ENCODE measurements at regions not wholly inside any gene's neighbourhood (a gene's known extent, or its start where the extent isn't known, plus 50 kb on each side); places are given as distances from the start of the nearest gene placed in this dataset.

DNA sequence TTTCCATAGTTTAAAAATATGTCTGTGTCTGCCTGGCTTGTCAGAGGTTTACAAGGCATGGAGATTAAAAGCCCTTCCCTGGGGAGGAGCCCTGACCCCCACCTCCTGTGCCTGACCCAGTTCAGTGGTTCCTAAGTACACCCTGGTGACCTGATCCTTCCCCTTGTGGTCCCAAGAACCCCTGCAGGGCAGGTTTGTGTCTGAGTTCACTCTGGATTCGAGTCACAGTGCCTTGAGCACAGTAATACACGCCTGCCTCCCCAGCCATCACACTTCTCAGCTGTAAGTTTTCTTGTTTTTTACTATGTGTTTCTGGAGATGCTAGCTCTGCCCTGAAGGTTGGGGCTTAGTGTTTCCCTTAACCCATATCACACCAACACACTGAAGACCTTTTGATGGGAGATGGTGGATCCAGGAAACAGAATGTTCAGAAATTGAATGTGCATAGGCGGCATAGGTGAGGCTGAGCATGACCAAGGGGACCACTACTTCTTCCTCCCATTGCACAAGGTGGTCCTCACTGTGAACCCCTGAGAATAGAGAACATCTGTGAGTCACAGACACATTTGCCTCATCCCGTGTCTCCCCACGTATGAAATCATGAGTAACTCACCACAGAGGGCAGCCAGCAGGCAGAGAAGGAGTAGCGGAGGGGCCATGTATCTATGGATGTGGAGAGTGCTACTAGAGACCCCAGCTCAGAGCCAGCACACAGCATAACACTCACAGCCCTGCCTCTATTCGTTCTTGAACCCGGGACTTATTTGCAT, 962.9 kb downstream of the TMEM121 start:
- Histone ChIP-seq H3K9ac (ENCODE audit: low read length) (no peak overlapping the region), H3K4me3 (ENCODE audit: low read length) (no peak overlapping the region), H3K4me1 (ENCODE audit: control insufficient read depth, insufficient read depth, low read length) (no peaks in the 10 kb centered on the region), H3K27me3 (ENCODE audit: control insufficient read depth, insufficient read depth, low read length) (no peaks in the 10 kb centered on the region), H3K36me3 (ENCODE audit: control insufficient read depth, insufficient read depth, low read length) (no peaks in the 10 kb centered on the region), H3K9me3 (ENCODE audit: control insufficient read depth, low read length) (no peaks in the 10 kb centered on the region)

DNA sequence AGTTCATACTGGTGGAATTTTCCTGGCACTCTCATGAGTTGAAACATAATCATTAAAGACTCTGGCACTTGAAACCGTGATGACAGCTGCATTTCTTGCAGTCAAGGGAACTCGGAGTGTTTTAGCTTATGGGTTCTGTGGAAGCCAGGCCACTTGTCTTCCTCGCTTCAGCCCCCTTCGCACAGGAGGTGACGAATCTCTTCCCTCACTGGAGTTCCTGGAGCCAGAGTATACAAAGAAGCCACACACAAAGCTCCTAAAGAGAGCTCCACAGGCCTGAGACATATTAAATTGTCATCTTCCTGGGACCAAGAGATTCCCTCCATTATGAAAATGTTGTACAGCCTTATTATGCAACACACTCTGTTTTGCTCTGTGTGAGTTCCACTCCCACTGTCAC, 964.1 kb downstream of the TMEM121 start:
- no peaks in the 10 kb centered on the region for H3K9me3 ChIP-seq (ENCODE audit: control insufficient read depth, low read length)
- H3K36me3 ChIP-seq (ENCODE audit: control insufficient read depth, insufficient read depth, low read length) = no peaks in the 10 kb centered on the region
- no peak overlapping the region for H3K9ac ChIP-seq (ENCODE audit: low read length)
- H3K4me3 ChIP-seq (ENCODE audit: low read length) = no peak overlapping the region
- H3K27me3 ChIP-seq (ENCODE audit: control insufficient read depth, insufficient read depth, low read length) = no peaks in the 10 kb centered on the region
- no peaks in the 10 kb centered on the region for H3K4me1 ChIP-seq (ENCODE audit: control insufficient read depth, insufficient read depth, low read length)

DNA sequence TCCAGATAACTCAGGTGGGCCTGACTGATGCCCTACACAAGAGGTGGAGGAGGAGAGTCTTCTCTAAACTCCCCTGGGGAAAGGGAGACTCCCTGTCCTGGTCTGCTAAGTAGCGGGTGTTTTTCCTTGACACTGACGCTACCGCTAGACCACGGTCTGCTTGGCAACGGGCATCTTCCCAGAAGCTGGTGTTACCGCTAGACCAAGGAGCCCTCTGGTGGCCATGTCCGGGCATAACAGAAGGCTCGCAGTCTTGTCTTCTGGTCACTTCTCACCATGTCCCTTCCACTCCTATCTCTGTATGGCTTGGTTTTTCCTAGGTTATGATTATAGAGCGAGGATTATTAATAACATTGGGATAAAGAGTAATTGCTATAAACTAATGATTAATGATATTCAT, 965.5 kb downstream of the TMEM121 start:
- Histone ChIP-seq H3K27me3 (ENCODE audit: control insufficient read depth, insufficient read depth, low read length) (no peaks in the 10 kb centered on the region), H3K4me1 (ENCODE audit: control insufficient read depth, insufficient read depth, low read length) (no peaks in the 10 kb centered on the region), H3K9me3 (ENCODE audit: control insufficient read depth, low read length) (no peaks in the 10 kb centered on the region), H3K36me3 (ENCODE audit: control insufficient read depth, insufficient read depth, low read length) (no peaks in the 10 kb centered on the region), H3K4me3 (ENCODE audit: low read length) (no peak overlapping the region), H3K9ac (ENCODE audit: low read length) (no peak overlapping the region)

DNA sequence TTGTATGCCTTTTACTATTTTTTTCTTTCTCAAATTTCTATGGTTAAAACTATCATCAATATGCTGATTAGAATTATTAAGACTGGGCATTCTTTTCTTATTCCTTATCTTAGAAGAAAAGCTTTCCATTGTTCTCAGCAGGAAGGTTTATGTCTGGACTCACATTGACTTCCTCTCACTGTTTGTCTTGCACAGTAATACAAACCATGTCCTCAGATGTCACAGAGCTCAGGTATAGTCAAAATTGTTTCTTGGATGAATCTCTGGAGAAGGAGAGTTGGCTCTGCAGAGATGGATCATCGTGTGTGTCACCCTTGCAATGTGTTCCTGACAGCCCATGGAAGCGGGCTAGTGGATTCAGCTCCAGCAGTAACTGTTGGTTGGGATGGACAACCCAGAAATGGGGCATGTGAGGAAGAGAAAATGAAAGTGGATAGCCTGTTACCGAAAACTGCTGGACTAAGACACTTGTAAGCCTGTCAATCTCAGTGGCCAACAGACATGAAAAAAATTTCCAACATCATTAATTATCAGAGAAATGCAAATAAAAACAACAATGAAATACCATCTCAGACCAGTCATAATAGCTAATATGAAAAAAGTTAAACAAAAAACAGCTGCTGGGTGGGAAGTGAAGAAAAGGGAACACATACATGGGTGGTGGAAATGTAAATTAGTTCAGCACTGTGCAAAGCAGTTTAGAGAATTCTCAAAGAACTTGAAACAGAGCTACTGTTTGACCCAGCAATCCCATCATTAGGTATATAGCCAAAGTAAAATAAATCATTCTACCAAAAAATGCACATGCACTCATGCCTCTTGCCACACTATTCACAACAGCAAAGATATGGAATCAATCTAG, 967.8 kb downstream of the TMEM121 start:
- no peaks in the 10 kb centered on the region for H3K9me3 ChIP-seq (ENCODE audit: control insufficient read depth, low read length)
- no peaks in the 10 kb centered on the region for H3K36me3 ChIP-seq (ENCODE audit: control insufficient read depth, insufficient read depth, low read length)
- H3K27me3 ChIP-seq (ENCODE audit: control insufficient read depth, insufficient read depth, low read length) = no peaks in the 10 kb centered on the region
- no peak overlapping the region for H3K4me3 ChIP-seq (ENCODE audit: low read length)
- H3K9ac ChIP-seq (ENCODE audit: low read length) = no peak overlapping the region
- no peaks in the 10 kb centered on the region for H3K4me1 ChIP-seq (ENCODE audit: control insufficient read depth, insufficient read depth, low read length)

DNA sequence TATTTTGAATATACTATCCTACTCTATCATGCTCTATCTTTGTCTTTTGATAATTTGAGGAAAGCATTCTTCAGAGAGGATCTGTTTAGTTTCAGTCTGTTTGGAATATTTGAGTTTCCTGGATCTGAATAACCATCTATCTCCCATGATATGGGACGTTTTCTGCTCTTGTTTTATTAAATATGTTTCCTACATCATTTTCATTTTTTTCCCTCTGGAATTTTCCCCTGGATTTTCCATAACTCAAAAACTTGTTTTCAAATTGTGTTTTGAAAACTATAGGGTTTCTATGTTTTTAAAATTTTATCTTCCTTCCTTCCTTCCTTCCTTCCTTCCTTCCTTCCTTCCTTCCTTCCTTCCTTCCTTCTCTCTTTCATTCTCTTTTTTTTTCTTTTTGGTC, 974.2 kb downstream of the TMEM121 start:
- no peaks in the 10 kb centered on the region for H3K9me3 ChIP-seq (ENCODE audit: control insufficient read depth, low read length)
- no peaks in the 10 kb centered on the region for H3K4me1 ChIP-seq (ENCODE audit: control insufficient read depth, insufficient read depth, low read length)
- no peaks in the 10 kb centered on the region for H3K27me3 ChIP-seq (ENCODE audit: control insufficient read depth, insufficient read depth, low read length)
- H3K4me3 ChIP-seq (ENCODE audit: low read length) = no peak overlapping the region
- H3K36me3 ChIP-seq (ENCODE audit: control insufficient read depth, insufficient read depth, low read length) = no peaks in the 10 kb centered on the region
- H3K9ac ChIP-seq (ENCODE audit: low read length) = no peak overlapping the region

DNA sequence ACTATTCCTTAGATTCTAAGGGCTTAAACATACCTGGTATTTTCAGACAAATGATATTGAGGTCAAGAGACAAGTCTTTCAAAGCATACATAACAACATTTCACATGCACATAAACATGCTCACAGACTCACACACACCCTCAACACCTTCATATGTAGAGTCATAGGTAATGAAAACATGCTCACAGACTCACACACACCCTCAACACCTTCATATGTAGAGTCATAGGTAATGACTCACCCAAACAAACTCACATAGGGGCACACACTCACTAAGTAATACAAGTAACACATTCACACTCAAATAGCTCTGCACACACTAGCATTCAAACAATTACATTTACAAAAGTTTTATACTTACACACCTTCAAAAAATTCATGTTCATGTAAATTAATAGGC, 975.5 kb downstream of the TMEM121 start:
- no peak overlapping the region for H3K9ac ChIP-seq (ENCODE audit: low read length)
- no peaks in the 10 kb centered on the region for H3K27me3 ChIP-seq (ENCODE audit: control insufficient read depth, insufficient read depth, low read length)
- no peaks in the 10 kb centered on the region for H3K9me3 ChIP-seq (ENCODE audit: control insufficient read depth, low read length)
- H3K4me3 ChIP-seq (ENCODE audit: low read length) = no peak overlapping the region
- H3K36me3 ChIP-seq (ENCODE audit: control insufficient read depth, insufficient read depth, low read length) = no peaks in the 10 kb centered on the region
- no peaks in the 10 kb centered on the region for H3K4me1 ChIP-seq (ENCODE audit: control insufficient read depth, insufficient read depth, low read length)

DNA sequence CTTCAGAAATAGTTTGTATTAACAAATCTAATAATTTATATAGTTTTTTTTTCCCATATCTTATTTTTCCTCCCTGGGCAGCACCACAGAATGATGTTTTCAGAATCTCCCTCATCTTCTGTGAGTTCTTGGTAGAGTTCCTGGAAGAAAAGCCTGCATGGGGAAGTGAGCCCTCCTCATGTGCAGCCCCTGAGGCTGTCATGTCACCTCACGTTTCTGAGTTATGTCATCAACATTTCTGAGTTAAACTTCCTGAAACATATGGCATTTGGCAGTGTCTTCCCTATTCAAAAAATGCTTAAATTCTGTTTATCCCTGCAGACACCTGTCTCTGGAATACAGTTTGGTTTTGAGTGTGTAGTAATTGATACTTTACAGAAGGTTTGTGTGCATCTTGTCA, 979.0 kb downstream of the TMEM121 start:
- no peaks in the 10 kb centered on the region for H3K36me3 ChIP-seq (ENCODE audit: control insufficient read depth, insufficient read depth, low read length)
- H3K4me3 ChIP-seq (ENCODE audit: low read length) = no peak overlapping the region
- H3K4me1 ChIP-seq (ENCODE audit: control insufficient read depth, insufficient read depth, low read length) = no peaks in the 10 kb centered on the region

DNA sequence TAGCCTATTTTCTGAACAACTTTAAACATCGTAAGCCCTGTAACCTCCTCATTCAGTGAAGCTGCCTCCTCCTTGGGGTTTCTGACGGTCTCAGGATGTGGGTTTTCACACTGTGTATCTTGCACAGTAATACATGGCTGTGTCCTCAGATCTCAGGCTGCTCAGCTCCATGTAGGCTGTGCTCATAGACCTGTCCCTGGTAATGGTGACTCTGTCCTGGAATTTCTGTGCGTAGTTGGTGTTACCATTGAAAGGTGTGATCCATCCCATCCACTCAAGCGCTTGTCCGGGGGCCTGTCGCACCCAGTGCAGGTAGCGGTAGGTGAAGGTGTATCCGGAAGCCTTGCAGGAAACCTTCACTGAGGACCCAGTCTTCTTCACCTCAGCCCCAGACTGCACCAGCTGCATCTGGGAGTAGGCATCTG, 980.5 kb downstream of the TMEM121 start:
- Histone ChIP-seq H3K27me3 (ENCODE audit: control insufficient read depth, insufficient read depth, low read length) (peaks cover 3% of the 10 kb centered on the region), H3K36me3 (ENCODE audit: control insufficient read depth, insufficient read depth, low read length) (no peaks in the 10 kb centered on the region), H3K9ac (ENCODE audit: low read length) (no peak overlapping the region), H3K9me3 (ENCODE audit: control insufficient read depth, low read length) (no peaks in the 10 kb centered on the region), H3K4me3 (ENCODE audit: low read length) (no peak overlapping the region), H3K4me1 (ENCODE audit: control insufficient read depth, insufficient read depth, low read length) (no peaks in the 10 kb centered on the region)

More for the DNA sequence above, 979.0 kb downstream of the TMEM121 start:
- Histone ChIP-seq H3K9ac (ENCODE audit: low read length) (no peak overlapping the region), H3K9me3 (ENCODE audit: control insufficient read depth, low read length) (no peaks in the 10 kb centered on the region), H3K27me3 (ENCODE audit: control insufficient read depth, insufficient read depth, low read length) (no peaks in the 10 kb centered on the region)

DNA sequence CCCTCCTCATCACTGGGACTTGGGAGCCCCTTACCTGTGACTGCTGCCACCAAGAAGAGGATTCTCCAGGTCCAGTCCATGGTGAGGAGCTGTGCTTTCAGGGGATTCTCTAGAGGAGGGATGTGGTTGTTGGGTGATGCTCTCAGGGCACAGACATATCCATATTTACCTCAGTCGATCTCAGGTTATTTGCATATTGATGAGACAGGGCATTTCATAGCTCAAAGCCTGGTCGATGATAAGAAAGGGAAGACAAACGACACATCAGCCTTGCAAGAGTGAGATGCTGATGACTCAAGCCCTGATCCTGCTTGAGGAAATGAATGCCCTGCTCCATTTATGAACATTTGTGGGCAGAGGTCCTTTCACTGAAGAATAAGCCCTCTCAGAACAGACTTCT, 981.0 kb downstream of the TMEM121 start:
- no peaks in the 10 kb centered on the region for H3K36me3 ChIP-seq (ENCODE audit: control insufficient read depth, insufficient read depth, low read length)
- no peaks in the 10 kb centered on the region for H3K9me3 ChIP-seq (ENCODE audit: control insufficient read depth, low read length)

DNA sequence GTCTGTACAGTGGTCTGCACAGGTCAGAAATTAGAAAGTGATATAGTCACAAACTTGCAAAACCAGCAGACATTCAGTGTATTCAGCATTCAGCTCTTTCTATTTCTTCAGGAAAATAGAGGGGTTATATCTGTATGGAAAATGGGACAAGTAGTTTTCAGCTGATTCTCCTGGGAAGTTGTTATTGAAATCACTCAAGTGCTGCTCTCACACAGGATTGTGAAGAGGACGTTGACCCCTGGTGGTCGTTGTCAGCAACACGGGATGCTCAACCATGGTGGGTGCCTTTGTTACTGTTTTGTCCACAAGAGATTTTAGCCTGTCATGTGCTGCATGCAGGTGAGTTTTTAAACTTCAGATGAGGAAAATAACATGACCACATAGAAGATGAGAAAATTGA, 981.8 kb downstream of the TMEM121 start:
- no peak overlapping the region for H3K4me3 ChIP-seq (ENCODE audit: low read length)
- no peaks in the 10 kb centered on the region for H3K9me3 ChIP-seq (ENCODE audit: control insufficient read depth, low read length)
- H3K36me3 ChIP-seq (ENCODE audit: control insufficient read depth, insufficient read depth, low read length) = no peaks in the 10 kb centered on the region
- H3K9ac ChIP-seq (ENCODE audit: low read length) = no peak overlapping the region
- H3K4me1 ChIP-seq (ENCODE audit: control insufficient read depth, insufficient read depth, low read length) = no peaks in the 10 kb centered on the region
- peaks cover 3% of the 10 kb centered on the region for H3K27me3 ChIP-seq (ENCODE audit: control insufficient read depth, insufficient read depth, low read length)

More for the DNA sequence above, 981.0 kb downstream of the TMEM121 start:
- Histone ChIP-seq H3K9ac (ENCODE audit: low read length) (no peak overlapping the region), H3K27me3 (ENCODE audit: control insufficient read depth, insufficient read depth, low read length) (peaks cover 3% of the 10 kb centered on the region), H3K4me1 (ENCODE audit: control insufficient read depth, insufficient read depth, low read length) (no peaks in the 10 kb centered on the region), H3K4me3 (ENCODE audit: low read length) (no peak overlapping the region)

DNA sequence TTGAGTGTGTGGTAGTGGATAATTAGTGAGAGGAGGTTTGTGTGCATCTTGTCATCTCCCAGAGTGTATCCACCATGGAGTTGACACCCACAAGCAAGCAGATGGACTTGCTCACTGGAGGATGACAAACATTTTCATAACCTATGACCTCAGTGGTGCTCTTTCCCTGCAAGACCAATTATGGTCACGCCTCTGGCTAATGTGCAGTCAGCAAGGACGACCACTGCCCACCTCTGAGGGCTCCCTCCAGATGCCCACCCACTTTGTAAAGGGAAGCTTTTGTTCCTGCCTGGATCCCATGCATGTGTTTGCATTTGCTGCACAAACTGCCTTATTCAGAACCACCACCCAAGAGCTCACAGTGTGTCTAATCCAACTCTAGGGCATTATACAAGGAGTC, 982.8 kb downstream of the TMEM121 start:
- Histone ChIP-seq H3K4me3 (ENCODE audit: low read length) (no peak overlapping the region), H3K9me3 (ENCODE audit: control insufficient read depth, low read length) (no peaks in the 10 kb centered on the region), H3K9ac (ENCODE audit: low read length) (no peak overlapping the region), H3K36me3 (ENCODE audit: control insufficient read depth, insufficient read depth, low read length) (no peaks in the 10 kb centered on the region), H3K27me3 (ENCODE audit: control insufficient read depth, insufficient read depth, low read length) (peaks cover 3% of the 10 kb centered on the region), H3K4me1 (ENCODE audit: control insufficient read depth, insufficient read depth, low read length) (no peaks in the 10 kb centered on the region)

DNA sequence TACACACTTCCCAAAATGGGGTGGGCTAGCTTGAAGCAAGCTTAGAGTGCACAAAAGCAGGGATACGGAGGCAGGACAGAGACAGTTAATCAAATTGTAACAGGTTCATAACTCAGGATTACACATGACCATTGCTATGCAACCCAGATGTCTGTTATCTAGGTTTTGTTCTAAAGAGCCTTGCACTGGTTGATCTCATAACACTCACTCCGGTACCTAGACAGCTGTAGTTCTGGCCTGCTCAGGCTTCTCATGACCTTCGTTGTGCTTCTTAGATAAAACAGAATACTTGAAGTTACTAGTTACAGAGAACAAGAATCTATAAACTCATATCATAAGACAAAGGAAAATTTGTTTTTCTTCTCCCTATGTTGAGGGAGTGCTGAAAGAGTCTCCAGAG, 983.4 kb downstream of the TMEM121 start:
- Histone ChIP-seq H3K27me3 (ENCODE audit: control insufficient read depth, insufficient read depth, low read length) (peaks cover 3% of the 10 kb centered on the region), H3K4me1 (ENCODE audit: control insufficient read depth, insufficient read depth, low read length) (no peaks in the 10 kb centered on the region), H3K9me3 (ENCODE audit: control insufficient read depth, low read length) (no peaks in the 10 kb centered on the region)

More for the DNA sequence above, 983.4 kb downstream of the TMEM121 start:
- H3K36me3 ChIP-seq (ENCODE audit: control insufficient read depth, insufficient read depth, low read length) = no peaks in the 10 kb centered on the region
- no peak overlapping the region for H3K9ac ChIP-seq (ENCODE audit: low read length)
- no peak overlapping the region for H3K4me3 ChIP-seq (ENCODE audit: low read length)
